ENCODE measurements at regions not wholly inside any gene's neighbourhood (a gene's known extent, or its start where the extent isn't known, plus 50 kb on each side); places are given as distances from the start of the nearest gene placed in this dataset.
A peak's percentile ranks its signal among the peaks of the same experiment; 100 is the strongest.

DNA sequence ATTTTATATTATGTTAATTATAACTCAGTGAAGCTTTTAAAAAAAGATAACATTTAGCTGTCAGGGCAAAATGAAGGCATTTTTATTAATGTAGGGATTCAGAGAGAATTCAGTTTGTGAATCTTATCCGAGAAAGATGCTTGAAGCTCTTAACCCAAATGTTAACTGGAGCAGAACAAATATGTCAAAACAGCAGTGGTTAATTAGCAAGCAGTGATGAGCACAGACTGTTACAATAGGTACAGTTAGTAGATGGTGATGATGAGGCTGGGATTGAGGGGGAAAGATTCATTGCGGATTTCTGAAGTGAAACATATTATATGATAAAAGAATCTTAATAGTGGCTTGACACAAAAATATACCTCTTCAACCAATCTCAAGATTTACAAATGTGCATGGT lies 356.7 kb downstream of the DIRAS2 start:
- ATAC-seq (ENCODE audit: low read depth) = no peak
- TF ChIP-seq, protein P1, sequence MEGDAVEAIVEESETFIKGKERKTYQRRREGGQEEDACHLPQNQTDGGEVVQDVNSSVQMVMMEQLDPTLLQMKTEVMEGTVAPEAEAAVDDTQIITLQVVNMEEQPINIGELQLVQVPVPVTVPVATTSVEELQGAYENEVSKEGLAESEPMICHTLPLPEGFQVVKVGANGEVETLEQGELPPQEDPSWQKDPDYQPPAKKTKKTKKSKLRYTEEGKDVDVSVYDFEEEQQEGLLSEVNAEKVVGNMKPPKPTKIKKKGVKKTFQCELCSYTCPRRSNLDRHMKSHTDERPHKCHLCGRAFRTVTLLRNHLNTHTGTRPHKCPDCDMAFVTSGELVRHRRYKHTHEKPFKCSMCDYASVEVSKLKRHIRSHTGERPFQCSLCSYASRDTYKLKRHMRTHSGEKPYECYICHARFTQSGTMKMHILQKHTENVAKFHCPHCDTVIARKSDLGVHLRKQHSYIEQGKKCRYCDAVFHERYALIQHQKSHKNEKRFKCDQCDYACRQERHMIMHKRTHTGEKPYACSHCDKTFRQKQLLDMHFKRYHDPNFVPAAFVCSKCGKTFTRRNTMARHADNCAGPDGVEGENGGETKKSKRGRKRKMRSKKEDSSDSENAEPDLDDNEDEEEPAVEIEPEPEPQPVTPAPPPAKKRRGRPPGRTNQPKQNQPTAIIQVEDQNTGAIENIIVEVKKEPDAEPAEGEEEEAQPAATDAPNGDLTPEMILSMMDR (IDR thresholded peaks at IDR 0.05; ENCODE audit: poor library complexity, severe bottlenecking) = no peak
- H3K4me1 ChIP-seq (ENCODE audit: insufficient read depth, poor library complexity, severe bottlenecking) = no peaks in the 10 kb centered on the region
- no peaks in the 10 kb centered on the region for H3K9me3 ChIP-seq (ENCODE audit: severe bottlenecking)
- no peak for DNase-seq (ENCODE audit: low spot score)
- H3K36me3 ChIP-seq (ENCODE audit: low read depth) = no peaks in the 10 kb centered on the region
- H3K27ac ChIP-seq (ENCODE audit: poor library complexity, severe bottlenecking) = no peak overlapping the region
- peaks cover under 1% of the 10 kb centered on the region for H3K27me3 ChIP-seq (ENCODE audit: insufficient read depth, poor library complexity, severe bottlenecking)
- H3K4me3 ChIP-seq (ENCODE audit: severe bottlenecking) = no peak overlapping the region

DNA sequence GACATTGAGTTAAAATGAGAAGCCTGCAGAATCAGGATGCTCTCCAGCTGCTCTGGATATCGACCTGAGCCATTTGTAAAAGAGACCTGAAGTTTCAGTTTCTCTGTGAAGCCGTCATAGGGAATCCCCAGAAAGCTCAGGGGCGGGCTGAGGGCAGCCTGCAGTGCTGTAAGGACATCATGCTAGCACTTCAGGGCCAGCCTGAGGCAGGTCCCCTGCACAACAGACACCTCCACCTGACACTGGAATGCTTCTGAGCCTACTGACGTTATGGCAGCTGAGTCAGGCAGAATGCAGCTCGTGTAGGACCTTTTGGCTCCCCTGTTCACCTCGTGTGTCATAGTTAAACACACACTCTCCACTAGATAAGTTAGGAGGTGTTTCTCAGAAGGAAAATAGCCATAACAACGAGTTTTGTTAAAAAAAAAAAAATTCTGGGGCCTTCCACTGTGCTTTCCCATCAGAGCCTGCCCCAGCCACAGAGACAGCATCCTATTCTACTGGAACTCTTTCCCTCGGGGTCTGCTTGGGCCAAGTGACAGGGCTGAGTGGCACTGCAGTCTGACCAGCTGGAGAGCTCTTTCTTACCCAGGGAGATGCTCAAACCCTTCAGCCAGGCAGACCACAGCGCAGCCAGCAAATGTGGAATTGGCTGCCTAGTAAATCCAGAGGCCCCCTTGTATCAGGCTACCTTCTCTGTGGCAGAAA lies 354.9 kb downstream of the DIRAS2 start:
- no peak overlapping the region for H3K27ac ChIP-seq (ENCODE audit: poor library complexity, severe bottlenecking)
- TF ChIP-seq, protein P1 (IDR thresholded peaks at IDR 0.05; ENCODE audit: poor library complexity, severe bottlenecking) = no peak
- no peak for DNase-seq (ENCODE audit: low spot score)
- H3K4me3 ChIP-seq (ENCODE audit: severe bottlenecking) = no peak overlapping the region
- no peaks in the 10 kb centered on the region for H3K36me3 ChIP-seq (ENCODE audit: low read depth)
- no peaks in the 10 kb centered on the region for H3K27me3 ChIP-seq (ENCODE audit: insufficient read depth, poor library complexity, severe bottlenecking)
- peak; percentile 60 for ATAC-seq (ENCODE audit: low read depth)
- no peaks in the 10 kb centered on the region for H3K9me3 ChIP-seq (ENCODE audit: severe bottlenecking)
- no peaks in the 10 kb centered on the region for H3K4me1 ChIP-seq (ENCODE audit: insufficient read depth, poor library complexity, severe bottlenecking)

DNA sequence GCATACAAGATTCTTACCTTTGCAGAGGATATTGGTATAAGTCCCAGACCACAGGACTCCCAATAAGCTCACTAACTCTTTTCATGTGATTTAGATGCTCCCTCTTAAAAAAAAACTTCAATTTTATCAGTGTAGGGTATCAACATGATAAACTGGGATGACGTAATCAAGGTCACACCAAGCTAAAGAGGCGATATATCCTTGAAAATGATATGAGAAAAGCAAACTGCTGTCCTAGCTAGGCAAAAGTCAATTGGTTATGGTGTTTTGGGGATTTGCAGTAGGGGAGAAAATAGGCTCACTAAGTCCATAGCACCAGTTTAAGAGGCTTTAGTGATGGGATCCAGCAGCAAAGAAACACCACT lies 354.4 kb downstream of the DIRAS2 start:
- Histone ChIP-seq H3K27me3 (ENCODE audit: insufficient read depth, poor library complexity, severe bottlenecking) (no peaks in the 10 kb centered on the region), H3K4me1 (ENCODE audit: insufficient read depth, poor library complexity, severe bottlenecking) (no peaks in the 10 kb centered on the region), H3K4me3 (ENCODE audit: severe bottlenecking) (no peak overlapping the region), H3K36me3 (ENCODE audit: low read depth) (no peaks in the 10 kb centered on the region), H3K9me3 (ENCODE audit: severe bottlenecking) (no peaks in the 10 kb centered on the region), H3K27ac (ENCODE audit: poor library complexity, severe bottlenecking) (no peak overlapping the region)
- ATAC-seq (ENCODE audit: low read depth) = no peak
- TF ChIP-seq, protein P1 (IDR thresholded peaks at IDR 0.05; ENCODE audit: poor library complexity, severe bottlenecking) = no peak
- no peak for DNase-seq (ENCODE audit: low spot score)

DNA sequence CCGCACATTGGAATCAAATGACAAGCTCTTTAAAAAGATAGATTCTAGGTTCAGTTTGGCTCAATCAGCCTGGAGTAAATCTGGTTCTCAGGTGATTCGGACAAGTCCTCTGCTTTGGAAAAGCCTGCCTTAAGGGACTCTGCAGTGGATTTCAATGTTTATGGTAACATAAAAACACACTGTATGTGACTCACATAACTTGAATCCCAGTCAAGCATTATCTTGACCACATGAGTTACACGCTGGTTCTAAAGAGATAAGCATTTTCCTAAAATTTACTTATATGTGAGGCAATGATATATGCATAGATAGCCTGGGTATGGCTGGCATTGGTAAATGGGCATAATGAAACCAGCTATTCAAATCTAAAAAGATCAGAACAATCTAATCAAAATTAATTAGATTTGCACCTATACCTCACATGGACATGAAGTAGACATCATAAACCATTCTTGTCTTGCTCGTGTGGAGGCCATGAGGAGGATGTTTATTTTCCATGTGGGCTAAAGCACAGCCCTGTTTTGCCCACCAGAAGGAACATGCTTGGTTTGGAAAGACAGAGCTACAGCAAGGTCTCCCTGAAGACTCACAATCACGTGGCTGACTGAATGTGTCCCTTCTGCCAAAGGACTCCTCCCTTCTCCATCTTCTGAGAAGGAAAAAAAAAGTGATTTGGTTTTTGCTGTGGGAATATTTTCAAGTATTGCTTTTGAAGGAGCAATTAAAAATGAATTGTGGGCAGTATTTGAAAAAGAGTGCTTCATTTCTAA lies 351.7 kb downstream of the DIRAS2 start:
- H3K4me1 ChIP-seq (ENCODE audit: insufficient read depth, poor library complexity, severe bottlenecking) = no peaks in the 10 kb centered on the region
- H3K9me3 ChIP-seq (ENCODE audit: severe bottlenecking) = no peaks in the 10 kb centered on the region
- no peaks in the 10 kb centered on the region for H3K36me3 ChIP-seq (ENCODE audit: low read depth)
- TF ChIP-seq, protein P1 (IDR thresholded peaks at IDR 0.05; ENCODE audit: poor library complexity, severe bottlenecking) = no peak
- ATAC-seq (ENCODE audit: low read depth) (no peak), DNase-seq (ENCODE audit: low spot score) (no peak)
- no peak overlapping the region for H3K27ac ChIP-seq (ENCODE audit: poor library complexity, severe bottlenecking)
- H3K27me3 ChIP-seq (ENCODE audit: insufficient read depth, poor library complexity, severe bottlenecking) = no peaks in the 10 kb centered on the region
- H3K4me3 ChIP-seq (ENCODE audit: severe bottlenecking) = no peak overlapping the region

DNA sequence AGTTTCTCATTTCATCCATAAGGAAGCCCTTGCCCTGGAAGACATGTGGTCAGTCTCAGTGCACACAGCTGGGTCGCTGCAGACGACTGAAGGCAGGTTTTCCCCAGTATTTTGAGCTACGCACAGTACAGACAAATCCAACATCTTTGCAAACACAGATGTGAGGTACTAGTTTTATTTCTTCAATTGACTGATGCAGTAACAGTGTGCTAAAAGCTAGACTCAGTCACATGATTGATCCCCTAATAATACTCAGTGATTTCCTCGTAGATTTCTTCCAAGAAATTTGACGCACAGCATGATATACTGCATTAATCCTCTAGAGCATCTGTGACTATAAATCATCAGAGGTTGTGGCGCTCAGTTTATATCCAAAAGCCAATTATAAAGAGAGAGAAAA lies 346.1 kb downstream of the DIRAS2 start:
- TF ChIP-seq, protein P1 (IDR thresholded peaks at IDR 0.05; ENCODE audit: poor library complexity, severe bottlenecking) = no peak
- H3K27ac ChIP-seq (ENCODE audit: poor library complexity, severe bottlenecking) = no peak overlapping the region

More for the DNA sequence above, 346.1 kb downstream of the DIRAS2 start:
- Histone ChIP-seq H3K36me3 (ENCODE audit: low read depth) (no peaks in the 10 kb centered on the region), H3K4me1 (ENCODE audit: insufficient read depth, poor library complexity, severe bottlenecking) (no peaks in the 10 kb centered on the region), H3K27me3 (ENCODE audit: insufficient read depth, poor library complexity, severe bottlenecking) (no peaks in the 10 kb centered on the region), H3K9me3 (ENCODE audit: severe bottlenecking) (no peaks in the 10 kb centered on the region), H3K4me3 (ENCODE audit: severe bottlenecking) (no peak overlapping the region)
- no peak for DNase-seq (ENCODE audit: low spot score)
- ATAC-seq (ENCODE audit: low read depth) = no peak
